ENCODE measurements at regions not wholly inside any gene's neighbourhood (a gene's known extent, or its start where the extent isn't known, plus 50 kb on each side); places are given as distances from the start of the nearest gene placed in this dataset.

DNA sequence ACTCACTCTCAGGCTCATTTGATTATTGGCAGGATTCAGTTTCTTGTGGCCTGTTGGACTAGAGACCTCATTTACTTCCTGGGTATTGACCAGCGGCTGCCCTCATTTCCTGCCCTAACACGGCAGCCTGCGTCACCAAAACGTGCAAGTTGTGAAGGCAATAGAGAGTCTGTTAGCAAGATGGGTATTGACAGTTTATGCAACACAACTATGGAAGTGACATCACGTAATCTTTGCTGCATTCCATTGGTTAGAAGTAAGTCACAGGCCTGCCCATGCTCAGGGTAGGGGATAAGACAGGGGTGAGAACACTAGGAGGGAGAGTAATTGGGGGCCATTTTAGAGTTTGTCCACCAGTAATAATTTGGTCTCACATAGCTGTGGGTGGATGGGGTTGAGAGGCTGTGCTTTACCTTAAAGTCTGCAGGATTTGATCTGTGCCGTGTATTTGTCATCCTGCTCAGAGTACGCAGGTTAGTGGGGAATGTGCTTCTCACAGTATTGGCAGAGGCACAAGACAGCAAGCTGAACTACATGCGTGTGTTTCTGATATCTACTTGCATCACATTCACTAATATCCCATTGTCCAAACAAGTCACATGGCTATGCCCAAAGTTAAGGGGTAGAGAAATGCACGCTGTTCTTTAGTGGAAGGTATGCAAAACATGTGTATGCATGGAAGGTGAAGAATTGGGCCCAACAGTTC lies 83.3 kb downstream of the EDEM1 start:
- DNase-seq: no peak

DNA sequence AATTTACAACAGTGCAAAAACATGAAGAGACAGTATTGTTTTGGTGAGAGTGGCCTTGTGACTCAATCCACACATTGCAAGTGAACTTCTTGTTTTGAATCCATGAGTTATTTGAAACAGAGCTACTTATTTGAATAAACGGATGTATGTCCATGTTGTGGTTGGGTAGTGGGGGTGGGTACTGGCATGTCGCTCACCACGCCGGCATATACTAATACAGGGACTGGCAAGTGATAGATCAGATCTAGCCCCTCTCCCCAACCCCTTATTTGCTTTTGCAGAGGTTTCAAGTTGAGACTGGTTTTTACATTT lies 83.8 kb downstream of the EDEM1 start:
- no peak for DNase-seq

DNA sequence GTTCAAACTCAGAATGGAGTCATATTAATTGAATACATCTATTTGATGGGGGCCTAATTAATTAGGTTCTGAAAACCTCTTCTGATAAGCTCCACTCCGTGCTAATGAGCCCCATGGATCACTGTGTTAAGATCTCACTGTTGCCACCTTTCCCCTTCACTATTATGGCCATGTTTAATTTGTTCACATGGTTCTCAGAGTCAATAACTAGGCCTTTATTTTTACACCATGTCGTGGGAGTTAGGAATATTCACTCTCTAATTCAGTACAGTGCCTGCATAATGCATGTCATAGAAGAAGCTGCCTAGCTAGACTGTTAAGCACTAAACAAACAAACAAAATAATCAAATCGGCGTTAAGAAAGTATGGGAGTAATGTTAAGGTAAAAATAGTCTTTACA lies 84.9 kb downstream of the EDEM1 start:
- no peak for DNase-seq

DNA sequence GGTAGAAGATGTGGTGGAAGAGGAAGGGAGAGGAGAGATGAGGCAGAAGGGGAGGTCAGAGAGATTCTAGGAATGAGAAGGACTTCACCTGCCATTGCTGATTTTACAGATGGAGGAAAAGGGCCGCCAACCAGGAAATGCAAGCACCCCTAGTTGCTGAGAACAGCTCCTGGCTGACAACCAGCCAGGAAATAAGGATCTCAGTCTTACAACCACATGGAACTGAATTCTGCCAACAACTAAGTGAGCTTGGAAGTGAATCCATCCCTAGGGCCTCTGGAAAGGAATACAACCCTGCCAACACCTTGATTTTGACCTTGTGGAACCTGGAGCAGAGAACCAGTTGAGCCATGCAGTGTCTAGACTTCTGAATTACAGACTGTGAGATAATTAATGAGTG lies 86.6 kb downstream of the EDEM1 start:
- DNase-seq: peak; percentile 41

DNA sequence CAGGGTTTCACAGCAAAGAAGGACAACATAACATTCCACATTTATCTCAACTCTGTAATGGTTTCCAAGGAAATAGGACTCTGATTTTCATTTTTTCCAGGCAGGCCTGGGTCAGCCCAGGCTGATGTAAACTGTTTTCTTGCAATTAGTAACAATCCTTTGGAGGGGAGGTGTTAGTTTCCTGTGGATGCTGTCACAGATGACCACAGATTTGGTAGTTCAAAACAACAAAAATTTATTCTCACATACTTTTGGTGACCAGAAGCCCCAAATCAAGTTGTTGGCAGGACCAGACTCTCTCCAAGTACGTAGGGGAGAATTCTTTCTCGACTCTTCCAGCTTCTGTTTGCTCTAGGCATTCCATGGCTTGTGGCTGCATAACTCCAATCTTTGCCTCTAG lies 88.0 kb downstream of the EDEM1 start:
- DNase-seq: no peak

DNA sequence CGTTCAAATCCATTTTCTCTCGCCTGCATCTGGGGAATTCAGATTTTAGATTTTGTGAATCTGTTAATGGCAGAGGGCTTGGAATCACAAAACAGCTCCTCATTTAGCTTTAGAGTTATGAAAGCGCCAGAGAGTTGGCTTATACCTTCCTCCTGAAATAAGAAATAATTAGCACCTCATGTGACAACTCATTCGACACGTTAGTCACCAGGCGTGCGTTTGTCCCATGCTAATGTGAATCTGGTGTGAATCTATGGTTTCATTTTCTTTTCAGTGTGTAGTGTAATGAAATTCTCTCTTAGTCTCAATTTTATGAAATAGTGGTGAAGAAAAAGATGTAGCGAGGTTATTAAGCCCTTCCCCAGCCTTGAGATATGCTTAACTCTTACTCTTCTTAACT lies 89.4 kb downstream of the EDEM1 start:
- DNase-seq: no peak

DNA sequence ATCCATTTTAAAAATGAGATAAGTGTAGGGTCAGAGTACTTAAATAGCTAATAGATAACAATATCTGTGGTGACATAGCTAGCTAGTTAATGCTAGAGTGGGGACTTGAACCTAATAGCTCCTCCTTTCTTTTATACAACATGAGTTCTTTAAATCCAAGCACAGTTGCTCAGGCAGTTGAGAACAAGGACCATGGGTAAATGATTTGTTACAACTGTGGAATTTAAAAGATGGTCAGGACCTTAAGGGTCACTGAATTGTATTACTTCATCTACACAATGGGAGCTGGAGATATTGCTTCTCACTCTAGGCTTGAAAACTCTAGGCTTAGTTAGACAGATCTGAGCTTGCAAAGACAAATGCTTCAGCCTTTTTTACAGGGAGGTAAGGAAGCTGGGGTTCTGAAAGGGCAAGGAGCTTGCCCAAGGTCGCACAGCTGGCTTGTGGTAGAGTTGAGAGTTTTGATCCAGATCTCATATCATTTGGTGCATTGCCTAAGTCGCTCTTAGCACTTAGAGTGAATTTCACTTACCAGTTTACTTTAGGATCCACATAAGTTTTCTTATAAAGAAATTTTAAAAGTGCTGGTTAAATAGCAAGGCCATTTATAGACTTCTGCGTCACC lies 90.2 kb downstream of the EDEM1 start:
- DNase-seq: no peak

DNA sequence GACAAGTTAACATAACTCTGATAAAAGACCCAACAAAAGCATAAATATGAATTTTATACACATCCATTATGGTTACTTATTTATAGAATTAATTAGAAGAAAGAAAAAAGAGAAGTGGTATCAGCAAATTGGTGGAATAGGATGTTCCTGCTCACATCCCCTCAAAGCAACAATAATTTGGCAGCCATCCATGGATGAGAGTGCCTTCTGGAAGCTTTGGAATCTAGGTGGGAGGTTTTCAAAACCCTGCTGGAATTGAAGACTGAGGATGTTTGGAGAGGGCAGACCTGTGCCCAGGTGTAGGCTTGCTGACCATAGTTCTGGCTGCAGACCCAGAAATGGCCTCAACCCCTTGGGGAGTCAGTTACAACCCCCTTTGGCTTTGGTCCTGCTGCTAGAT lies 91.2 kb downstream of the EDEM1 start:
- no peak for DNase-seq

DNA sequence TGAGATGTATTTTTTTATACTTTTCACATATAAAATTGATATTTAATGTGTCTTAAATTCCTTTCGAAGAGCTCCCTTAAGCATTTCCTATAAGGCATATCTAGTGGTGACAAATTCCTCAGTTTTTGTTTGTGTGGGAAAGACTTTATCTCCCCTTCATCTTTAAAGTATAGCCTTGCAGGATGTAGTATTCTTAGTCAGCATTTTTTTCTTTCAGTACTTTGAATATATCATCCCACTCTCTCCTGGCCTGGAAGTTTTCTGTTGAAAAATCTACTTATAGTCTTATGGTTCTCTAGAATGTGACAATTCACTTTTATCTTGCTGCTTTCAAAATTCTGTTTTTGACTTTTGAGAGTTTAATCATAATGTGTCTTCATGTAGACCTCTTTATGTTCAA lies 95.2 kb downstream of the EDEM1 start:
- no peak for DNase-seq

DNA sequence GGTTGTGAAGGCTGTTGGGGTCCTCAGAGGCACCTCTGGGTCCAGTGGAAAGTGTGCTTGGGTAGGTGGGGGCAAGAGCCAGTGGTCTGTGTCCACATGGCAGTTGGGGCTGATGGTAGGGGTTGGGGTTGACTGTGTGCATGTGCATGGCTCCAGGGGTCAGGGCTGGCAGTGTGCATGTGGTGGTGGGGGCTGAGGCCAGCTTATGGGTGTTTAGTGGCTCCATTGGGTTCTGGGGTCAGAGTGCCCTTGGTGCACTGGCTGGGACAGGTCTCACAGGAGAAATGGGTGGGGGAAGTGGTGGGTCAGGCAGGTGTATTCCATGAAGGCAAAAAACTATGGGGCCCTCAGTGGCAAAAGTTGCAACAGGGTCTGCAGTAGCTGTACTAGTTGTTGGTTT lies 97.9 kb downstream of the EDEM1 start:
- no peak for DNase-seq

DNA sequence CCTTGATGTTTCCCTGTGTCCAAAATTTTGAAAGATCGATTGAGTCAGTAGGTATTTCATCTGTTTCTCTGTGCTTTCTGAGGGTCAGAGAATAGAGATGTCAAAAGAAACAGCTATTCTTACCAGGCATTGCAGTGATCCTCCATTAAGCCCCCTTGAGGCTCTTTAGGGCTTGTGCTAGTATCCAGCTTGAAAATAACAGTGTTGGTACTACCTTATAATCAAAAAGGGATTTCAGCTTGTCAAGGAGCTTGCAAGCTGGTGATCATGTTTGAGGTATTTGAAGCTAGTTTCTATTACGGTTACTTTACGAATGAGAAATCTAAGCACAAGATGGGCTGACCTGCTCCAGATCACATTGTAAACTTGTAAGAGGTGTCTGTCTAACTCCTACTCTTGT lies 103.4 kb downstream of the EDEM1 start:
- DNase-seq: no peak

DNA sequence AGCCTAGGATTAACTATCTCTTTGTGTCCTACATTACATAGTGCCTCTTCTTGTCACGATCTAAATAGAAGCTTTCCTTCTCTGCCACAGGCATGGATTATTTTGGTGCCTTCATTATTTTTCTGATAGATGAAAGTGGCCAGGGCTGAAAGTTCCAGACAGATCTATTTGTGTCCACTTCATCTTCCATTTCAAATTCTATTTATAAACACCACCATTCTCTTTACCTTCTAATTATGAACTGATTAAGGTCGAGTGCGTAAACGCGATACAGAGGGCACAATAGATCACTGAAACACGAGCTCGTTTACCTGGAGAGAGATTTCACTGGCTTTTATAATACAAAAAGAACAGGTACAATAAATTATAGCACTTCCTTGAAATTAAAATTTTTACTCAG lies 105.0 kb downstream of the EDEM1 start:
- DNase-seq: no peak

DNA sequence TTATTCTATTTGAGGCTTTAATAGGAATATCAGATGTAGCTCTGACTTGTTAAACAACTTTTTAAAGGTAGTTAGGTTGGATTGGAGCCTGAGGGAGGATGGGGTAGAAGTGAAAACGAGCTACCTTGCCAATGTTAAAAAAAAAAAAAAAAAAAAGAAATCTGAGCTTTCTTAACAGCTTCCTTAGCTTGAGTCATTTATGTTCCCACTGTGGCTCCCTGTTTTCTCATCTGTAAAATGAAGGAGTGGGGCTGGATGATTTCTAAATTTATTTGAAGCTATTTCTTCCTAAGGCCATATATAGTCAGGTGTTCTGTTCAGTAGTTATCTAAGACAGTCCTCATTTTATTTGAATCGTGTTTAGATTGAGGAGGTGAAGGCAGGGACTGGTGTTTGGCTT lies 105.7 kb downstream of the EDEM1 start:
- no peak for DNase-seq

DNA sequence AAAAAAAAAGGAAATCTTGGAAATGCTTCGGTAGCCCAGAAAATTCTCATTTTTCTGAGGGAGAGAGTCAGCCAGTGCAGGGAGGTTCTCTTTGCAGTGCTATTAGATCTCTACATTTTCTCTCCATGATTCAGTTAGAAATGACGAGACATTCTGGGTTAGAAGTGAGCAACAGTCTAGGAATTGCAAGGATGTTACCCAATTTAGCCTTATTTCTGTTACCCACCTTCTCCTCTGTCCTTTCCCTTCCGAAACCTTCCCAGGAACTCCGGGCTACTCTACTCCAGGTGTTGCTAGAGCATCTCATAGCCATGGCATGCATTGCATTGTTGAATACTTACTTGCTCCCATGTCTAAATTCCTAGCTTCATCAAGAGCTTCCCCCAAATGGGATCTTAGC lies 106.8 kb downstream of the EDEM1 start:
- DNase-seq: no peak

DNA sequence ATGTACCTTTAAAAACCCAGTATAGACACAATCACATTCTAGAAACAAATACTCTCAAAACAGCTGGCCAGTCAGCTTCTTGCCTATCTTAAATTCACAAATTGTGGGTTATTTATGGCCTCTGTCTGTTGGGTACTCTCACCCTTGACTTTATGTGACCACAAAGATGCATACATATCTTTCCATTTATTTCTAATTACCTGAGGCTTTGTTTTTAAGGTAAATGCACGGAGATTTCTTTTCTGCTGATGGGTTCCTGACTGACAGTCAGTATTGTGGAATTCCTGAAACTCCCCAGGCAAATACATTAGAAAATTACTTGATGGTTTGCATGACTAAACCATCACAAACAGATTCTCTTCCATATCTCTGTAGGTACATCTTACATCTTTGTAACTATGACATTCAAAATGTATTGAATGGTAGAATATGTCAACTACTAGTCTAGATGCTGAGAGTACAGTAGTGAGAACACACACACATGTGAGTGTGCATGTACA lies 107.7 kb downstream of the EDEM1 start:
- no peak for DNase-seq

DNA sequence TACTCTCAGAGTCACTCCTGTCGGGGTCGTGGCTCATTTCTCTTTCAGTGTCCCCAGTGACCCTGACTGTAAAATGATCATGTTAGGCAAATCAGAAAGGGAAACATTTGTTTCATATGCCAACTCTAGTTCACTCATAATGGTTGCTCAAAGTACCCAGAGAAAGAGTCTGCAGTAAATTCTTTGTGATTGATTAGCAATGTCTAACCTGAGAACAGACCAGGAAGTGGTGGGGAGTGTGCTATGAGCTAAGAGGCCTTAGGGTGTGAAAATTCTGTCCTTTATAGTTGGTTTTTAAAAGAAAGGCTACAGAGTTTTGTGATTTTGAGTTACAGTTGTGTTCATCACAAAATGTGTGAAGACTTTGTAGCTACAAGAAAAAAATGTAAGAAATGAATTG lies 108.9 kb downstream of the EDEM1 start:
- DNase-seq: no peak

DNA sequence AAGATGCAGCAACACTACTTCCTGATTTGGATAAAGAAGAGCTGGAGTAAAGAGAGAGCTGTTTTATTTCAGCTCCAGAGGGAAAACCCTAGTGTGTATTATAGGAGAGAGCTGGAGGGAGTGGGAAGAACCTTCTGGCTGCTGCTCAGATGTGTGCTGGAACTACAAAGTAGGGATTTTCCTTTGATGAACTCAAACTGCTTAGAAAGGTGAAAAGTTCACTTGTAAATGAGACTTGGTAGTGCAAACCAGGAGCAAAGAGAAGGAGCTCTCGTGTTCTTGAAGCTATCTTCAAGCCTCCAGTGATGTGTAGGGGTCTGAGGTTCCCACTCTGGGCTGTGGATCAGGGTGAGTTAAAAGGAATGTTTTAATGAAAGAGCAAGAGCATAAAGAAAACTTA lies 110.4 kb downstream of the EDEM1 start:
- no peak for DNase-seq

DNA sequence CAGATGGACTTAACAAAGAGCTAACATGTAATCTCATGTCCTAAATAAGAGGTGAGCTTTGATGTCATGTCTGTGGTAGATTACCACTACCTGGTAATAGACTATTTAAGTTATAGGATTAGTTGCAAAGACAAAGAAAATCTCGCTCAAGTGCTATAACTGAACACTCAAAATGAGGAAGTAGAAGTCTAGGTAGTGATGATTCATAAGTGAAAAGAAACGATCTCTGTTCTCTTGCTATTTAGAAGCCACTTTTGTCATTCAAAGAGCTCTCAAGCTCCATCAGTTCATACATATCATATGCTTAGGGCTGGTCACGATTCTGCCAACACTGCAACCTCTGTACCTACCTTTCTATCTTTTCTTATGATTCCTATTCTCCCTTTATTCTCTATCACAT lies 110.9 kb downstream of the EDEM1 start:
- DNase-seq: no peak

DNA sequence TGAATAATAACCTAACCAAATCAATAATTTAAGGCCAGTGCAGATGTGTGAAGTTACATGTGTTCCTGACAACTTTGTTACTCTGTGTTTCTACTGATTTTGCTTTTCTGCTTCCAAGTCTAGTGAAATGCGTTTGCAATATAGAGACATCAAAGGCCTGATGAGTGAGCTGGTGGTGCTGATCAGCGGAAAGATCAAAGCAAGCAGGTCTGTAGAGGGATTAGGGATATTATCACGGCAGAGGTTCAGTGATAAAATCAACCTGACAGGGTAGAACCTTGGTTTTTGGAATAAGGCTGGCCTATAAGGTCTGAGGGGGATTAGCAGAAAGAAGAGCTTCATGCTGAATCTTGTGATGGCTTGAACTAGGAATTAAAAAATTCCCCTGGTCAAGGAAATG lies 111.7 kb downstream of the EDEM1 start:
- no peak for DNase-seq

DNA sequence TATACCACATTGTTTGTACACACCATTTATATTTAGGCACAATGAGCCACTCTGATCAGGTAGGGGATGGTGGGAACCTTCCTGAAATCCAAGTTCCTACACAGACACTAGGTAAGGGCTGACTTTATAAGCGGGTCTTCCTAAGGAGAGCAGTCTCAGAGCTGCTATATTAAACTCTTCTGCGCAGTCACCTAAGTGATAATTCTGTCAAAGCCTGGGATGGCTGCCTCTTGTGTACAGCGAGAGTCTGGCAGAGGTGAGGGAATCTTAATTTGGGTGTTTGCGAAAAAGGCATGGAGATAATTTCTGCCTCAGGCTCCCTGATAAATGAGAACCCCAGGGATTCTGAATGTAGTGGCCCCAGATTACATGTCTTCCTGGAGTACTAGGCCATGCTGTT lies 113.1 kb downstream of the EDEM1 start:
- DNase-seq: no peak

DNA sequence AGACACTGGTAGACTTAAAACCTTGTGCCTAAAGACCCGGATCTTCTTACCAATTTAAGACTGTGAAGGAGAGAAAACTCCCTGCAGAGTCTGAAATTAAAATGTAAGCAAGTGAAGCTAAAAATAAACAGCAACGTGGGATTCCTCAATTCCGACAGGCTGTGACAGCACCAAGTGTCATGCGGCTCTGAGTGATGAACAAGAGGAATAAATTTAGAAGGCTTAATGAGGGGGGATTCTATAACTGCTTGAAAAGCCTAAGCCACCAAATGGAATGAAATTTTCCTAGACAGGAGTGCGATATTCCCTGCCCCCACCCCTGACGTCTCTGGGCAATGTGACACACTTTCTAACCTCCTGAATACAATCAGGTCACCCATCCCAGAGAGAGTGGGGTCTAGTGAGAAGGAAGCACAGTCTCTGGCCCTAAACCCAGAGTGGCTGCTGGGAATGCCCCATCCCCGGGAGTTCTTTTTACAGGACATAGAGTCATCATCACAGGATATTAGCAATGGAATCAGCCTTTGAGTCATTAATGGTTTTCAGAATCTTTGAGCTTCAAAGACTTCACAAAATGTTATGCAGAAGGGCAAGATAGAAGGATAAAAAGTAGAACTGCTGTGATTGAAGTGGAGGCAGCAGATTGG lies 114.3 kb downstream of the EDEM1 start:
- DNase-seq: no peak

DNA sequence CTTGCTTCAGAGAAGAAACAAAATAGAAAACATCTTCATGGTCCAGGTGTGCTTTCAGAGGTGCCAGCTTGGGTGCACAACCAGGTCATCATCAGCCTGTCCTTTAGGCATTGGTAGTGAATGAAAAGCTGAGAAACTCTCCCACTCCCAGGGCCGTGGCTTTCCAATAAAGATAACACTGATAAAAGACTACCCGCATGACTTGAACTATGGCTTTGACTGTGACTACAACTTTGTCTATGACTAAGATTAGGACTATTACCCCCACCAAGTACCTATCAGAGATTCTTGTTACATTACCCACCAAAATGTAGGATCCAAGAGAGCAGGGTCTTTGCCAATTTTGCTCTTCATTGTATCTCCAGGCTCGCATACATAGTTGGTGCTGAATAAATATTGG lies 115.2 kb downstream of the EDEM1 start:
- DNase-seq: no peak

DNA sequence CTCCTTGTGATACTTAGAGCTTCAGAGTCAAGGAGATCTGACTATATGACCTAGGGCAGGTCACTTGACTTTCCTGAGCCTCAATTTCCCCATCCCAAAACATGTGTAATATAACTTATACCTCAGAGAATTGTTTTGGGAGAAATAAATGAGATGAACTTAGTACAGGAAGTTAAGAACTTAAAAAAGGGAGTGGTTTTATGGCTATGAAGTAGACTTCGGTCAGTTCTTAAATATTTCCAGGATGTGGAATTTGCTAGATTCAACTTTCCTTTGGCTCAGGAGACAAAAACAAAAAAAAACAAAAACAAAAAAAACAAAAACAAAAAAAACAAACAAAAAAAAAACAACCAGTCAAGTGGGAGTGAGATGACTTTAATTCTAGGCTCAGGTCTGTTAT lies 116.7 kb downstream of the EDEM1 start:
- no peak for DNase-seq

DNA sequence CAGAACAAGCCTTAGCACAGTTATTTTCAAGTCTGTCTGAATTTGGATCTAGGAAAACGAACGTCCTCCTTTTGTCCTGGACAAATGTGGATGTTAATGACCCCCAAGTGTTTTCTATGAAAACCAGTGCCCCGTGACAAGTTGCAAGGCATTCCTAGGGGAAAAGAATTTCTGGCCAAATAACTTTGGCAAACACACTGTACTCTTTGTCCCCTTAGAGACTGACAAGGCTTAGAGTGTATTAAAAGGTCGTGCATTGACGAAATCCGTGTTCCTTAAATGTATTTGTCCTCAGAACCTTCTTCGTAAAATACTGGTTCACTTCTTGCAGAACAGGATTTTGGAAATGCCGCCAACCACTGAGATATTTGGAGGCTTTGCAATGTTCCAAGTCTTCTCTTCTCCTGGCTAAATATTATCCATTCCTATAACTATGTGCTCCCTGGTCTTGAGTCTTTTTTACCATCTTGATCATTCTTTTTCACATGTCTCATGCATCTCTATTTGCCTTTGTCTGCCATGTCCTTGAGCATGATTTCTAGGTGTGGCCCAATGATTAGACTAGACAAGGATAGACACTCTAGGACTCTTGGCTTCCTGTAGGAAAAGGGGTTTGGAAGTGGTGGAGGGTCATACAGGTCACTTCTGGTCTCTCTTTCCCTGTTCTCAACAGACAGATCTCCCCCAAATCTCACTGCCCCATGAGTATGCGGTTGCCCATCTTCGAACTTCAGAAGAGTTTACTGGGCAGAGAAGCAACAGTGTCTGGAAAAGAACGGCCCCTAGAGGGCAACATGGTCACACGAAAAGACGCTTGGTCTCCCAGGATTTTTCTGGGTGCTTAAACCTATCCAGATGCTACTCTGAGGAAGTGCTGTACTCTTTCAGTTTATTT lies 117.5 kb downstream of the EDEM1 start:
- peak; percentile 32 for DNase-seq
